Fibroblast of the aortic adventitia (primary cell): ENCODE measurements at regions not wholly inside any gene's neighbourhood (a gene's known extent, or its start where the extent isn't known, plus 50 kb on each side); places are given as distances from the start of the nearest gene placed in this dataset.

Experiments used
- DNase-seq: peaks from one replicate; pipeline ENCODE4 v3.0.0-alpha.2; 2010; ENCODE audit warnings: low read depth
- H3K4me3 ChIP-seq: 2 replicates; pipeline ENCODE4 v1.5.1; 2011; ENCODE audit warnings: low read depth, mild to moderate bottlenecking, control low read depth, low read length, moderate library complexity
- TF ChIP-seq, protein P1 (sequence below): IDR thresholded peaks from 2 replicates; pipeline ENCODE4 v1.5.1; 2011; ENCODE audit warnings: mild to moderate bottlenecking, low read length, control low read depth, inconsistent platforms; ENCODE audit not compliant: insufficient read depth

DNA sequence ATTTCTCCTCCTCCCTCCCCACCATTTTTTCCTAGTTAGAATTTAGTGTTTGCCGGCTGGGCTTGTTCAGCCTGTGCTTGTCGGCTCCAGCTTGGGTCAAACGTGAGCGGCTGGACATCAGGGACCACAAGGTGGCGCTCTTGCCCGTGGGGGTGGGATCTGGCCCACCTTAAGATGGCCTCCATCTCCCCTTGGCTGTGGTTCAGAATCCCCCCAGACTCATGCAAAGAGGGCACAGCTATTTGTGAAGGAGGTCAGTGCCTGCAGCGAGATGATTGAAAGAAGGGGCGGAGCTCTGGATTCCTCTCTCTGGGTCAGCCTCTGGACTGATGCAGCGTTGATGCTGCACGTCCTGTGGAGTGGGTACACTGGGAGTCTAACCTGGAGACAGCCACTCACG lies 283.3 kb upstream of the TUT7 start:
- H3K4me3 ChIP-seq: no peak overlapping the region
- peak; percentile 36 for DNase-seq
- TF ChIP-seq, protein P1, sequence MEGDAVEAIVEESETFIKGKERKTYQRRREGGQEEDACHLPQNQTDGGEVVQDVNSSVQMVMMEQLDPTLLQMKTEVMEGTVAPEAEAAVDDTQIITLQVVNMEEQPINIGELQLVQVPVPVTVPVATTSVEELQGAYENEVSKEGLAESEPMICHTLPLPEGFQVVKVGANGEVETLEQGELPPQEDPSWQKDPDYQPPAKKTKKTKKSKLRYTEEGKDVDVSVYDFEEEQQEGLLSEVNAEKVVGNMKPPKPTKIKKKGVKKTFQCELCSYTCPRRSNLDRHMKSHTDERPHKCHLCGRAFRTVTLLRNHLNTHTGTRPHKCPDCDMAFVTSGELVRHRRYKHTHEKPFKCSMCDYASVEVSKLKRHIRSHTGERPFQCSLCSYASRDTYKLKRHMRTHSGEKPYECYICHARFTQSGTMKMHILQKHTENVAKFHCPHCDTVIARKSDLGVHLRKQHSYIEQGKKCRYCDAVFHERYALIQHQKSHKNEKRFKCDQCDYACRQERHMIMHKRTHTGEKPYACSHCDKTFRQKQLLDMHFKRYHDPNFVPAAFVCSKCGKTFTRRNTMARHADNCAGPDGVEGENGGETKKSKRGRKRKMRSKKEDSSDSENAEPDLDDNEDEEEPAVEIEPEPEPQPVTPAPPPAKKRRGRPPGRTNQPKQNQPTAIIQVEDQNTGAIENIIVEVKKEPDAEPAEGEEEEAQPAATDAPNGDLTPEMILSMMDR: peak; percentile 63

DNA sequence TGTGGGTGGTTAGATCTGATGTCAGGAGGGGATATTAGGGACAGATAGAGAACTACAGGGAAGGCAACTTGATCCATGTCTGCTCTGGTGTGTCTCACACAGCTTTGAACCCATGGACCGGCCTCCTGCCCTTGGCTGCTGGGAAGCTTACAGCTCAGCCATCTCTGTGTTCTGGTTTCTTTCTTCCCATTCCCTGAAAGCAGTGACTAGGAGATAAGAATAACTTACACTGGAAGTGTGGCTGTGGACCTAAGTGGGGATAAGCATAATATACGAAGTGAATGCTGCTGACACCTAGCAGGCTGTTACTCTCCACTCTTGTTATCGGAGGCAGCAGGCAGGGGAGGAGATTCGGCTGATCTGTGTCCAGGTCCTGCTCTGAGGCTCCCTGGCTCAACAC lies 282.3 kb upstream of the TUT7 start:
- no peak overlapping the region for H3K4me3 ChIP-seq
- TF ChIP-seq, protein P1: no peak
- peak; percentile 59 for DNase-seq

- DNase-seq: no peak
- H3K4me3 ChIP-seq: no peak overlapping the region
- TF ChIP-seq, protein P1: peak; percentile 5
Observed at GRCh38 chr9:86636038-86636437, 281.8 kb upstream of the TUT7 start.

DNA sequence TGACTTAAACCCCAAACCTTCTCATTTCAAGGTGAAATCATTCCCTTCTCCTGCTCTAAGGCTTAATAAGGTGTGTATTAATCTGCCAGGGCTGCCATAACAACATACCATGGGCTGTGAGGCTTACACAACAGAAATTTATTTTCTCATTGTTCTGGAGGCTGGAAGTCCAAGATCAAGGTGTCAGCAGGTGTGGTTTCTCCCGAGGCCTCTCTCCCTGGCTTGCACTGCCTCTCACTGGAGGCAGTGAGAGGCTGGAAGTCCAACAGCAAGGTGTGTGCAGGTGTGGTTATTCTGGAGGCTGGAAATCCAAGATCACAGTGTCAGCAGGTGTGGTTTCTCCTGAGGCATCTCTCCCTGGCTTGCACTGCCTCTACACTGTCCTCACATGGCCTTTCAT lies 280.3 kb upstream of the TUT7 start:
- no peak overlapping the region for H3K4me3 ChIP-seq
- TF ChIP-seq, protein P1: no peak
- DNase-seq: no peak

- TF ChIP-seq, protein P1: no peak
- DNase-seq: no peak
- H3K4me3 ChIP-seq: no peak overlapping the region
Observed at GRCh38 chr9:86633945-86634344, 279.7 kb upstream of the TUT7 start.

GRCh38 chr9:86632537-86632936 lies 278.3 kb upstream of the TUT7 start:
- no peak for DNase-seq
- H3K4me3 ChIP-seq: no peak overlapping the region
- TF ChIP-seq, protein P1: no peak

DNA sequence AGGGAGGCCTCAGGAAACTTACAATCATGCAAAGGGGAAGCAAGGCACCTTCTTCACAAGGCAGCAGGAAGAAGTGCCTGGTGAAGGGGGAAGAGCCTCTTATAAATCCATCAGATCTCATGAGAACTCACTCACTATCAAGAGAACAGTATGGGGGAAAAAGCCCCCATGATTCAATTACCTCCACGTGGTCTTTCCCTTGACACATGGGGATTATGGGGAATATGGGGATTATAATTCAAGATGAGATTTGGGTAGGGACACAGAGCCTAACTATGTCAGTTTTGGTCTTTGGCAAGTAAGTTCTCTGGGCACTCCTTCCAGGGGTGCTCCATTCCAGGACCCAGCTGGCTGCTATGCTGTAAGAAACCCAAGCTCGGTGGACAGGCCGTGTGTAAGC lies 275.3 kb upstream of the TUT7 start:
- TF ChIP-seq, protein P1: no peak
- no peak for DNase-seq
- H3K4me3 ChIP-seq: no peak overlapping the region
